GM18511 (cell line): ENCODE measurements at regions not wholly inside any gene's neighbourhood (a gene's known extent, or its start where the extent isn't known, plus 50 kb on each side); places are given as distances from the start of the nearest gene placed in this dataset.
"Not testable (repeated sequence)": the region's sequence is repeated elsewhere in the genome, so short reads cannot be mapped to it uniquely, and the experiment has no call there.

ENCODE experiments used
- ATAC-seq: cut with Tn5 transposase; IDR thresholded peaks from one replicate; pipeline ENCODE4 v1.9.1; 2021; ENCODE audit warnings: mild to moderate bottlenecking, moderate library complexity; ENCODE audit not compliant: unreplicated experiment

GRCh38 chr12:24679126-24679525, 269.8 kb downstream of the BCAT1 start:
- no peak for ATAC-seq

- ATAC-seq, result no peak
Observed at GRCh38 chr12:24678436-24678835, 270.5 kb downstream of the BCAT1 start.

- ATAC-seq, result no peak
Observed at GRCh38 chr12:24668563-24668962, 280.3 kb downstream of the BCAT1 start.

- ATAC-seq, result no peak
Observed at GRCh38 chr12:24664161-24664880, 284.6 kb downstream of the BCAT1 start.

GRCh38 chr12:24661657-24662096, 287.2 kb downstream of the BCAT1 start:
- no peak for ATAC-seq

- ATAC-seq, result no peak
Observed at GRCh38 chr12:24659016-24659415, 289.9 kb downstream of the BCAT1 start.

- not testable (repeated sequence) for ATAC-seq
Observed at GRCh38 chr12:24654344-24654743, 294.6 kb downstream of the BCAT1 start.

GRCh38 chr12:24649634-24650033, 299.3 kb downstream of the BCAT1 start:
- ATAC-seq, result no peak

GRCh38 chr12:24649209-24649608, 299.7 kb downstream of the BCAT1 start:
- no peak for ATAC-seq

GRCh38 chr12:24645254-24645653, 303.6 kb downstream of the BCAT1 start:
- ATAC-seq, result no peak

GRCh38 chr12:24643120-24644119, 305.5 kb downstream of the BCAT1 start:
- ATAC-seq, result no peak

- ATAC-seq, result no peak
Observed at GRCh38 chr12:24639641-24640040, 309.3 kb downstream of the BCAT1 start.

- no peak for ATAC-seq
Observed at GRCh38 chr12:24632466-24632865, 316.4 kb downstream of the BCAT1 start.

- no peak for ATAC-seq
Observed at GRCh38 chr12:24631676-24632426, 317.1 kb downstream of the BCAT1 start.

- no peak for ATAC-seq
Observed at GRCh38 chr12:24630856-24631255, 318.0 kb downstream of the BCAT1 start.

- ATAC-seq, result no peak
Observed at GRCh38 chr12:24630446-24630845, 318.5 kb downstream of the BCAT1 start.

- ATAC-seq, result no peak
Observed at GRCh38 chr12:24625103-24625502, 323.8 kb downstream of the BCAT1 start.

- not testable (repeated sequence) for ATAC-seq
Observed at GRCh38 chr12:24619954-24620353, 328.9 kb downstream of the BCAT1 start.

- no peak for ATAC-seq
Observed at GRCh38 chr12:24617471-24617870, 331.4 kb downstream of the BCAT1 start.

GRCh38 chr12:24615967-24616411, 332.9 kb downstream of the BCAT1 start:
- ATAC-seq, result no peak
